Caco-2 (cell line): ENCODE measurements at regions not wholly inside any gene's neighbourhood (a gene's known extent, or its start where the extent isn't known, plus 50 kb on each side); places are given as distances from the start of the nearest gene placed in this dataset.

Experiments
- BruUV-seq: library from RNA; stranded (reverse); fragments of 400-500 nt; replicated peaks from 2 replicates; lab custom pipeline; 2021; lab: Mats Ljungman, UMichigan
- CTCF ChIA-PET: fragments of 300-600 bp; sonication (Branson Sonifier 250); formaldehyde crosslinking; loops from one replicate; lab custom pipeline; 2022; ENCODE audit warnings: antibody characterized with exemption; lab: Charles Lee
- POLR2A ChIA-PET: fragments of 300-600 bp; sonication (Branson Sonifier 250); formaldehyde crosslinking; loops from one replicate; lab custom pipeline; 2022; ENCODE audit warnings: antibody characterized with exemption; lab: Charles Lee
- DNase-seq, 2 experiments: peaks; one replicate each; pipeline versions ENCODE4 v3.0.0 to v3.0.0-alpha.2; 2020 to 2022
- H3K27me3 ChIP-seq: replicated peaks from 2 replicates; pipeline ENCODE4 v1.6.0; 2011; ENCODE audit warnings: low read length; ENCODE audit not compliant: control insufficient read depth, insufficient read depth
- H3K36me3 ChIP-seq: 2 replicates; pipeline ENCODE4 v1.5.1; 2011; ENCODE audit warnings: low read length; ENCODE audit not compliant: control insufficient read depth, insufficient read depth
- H3K4me1 ChIP-seq: fragments of 250-450 bp; sonication (Bioruptor Pico); 2 replicates; pipeline ENCODE4 v1.5.1; 2020; ENCODE audit warnings: mild to moderate bottlenecking
- H3K4me3 ChIP-seq: 2 replicates; pipeline ENCODE4 v1.5.1; 2011; ENCODE audit warnings: low read depth, mild to moderate bottlenecking, control low read depth, low read length
- H3K9me3 ChIP-seq: fragments of 250-450 bp; sonication (Bioruptor Pico); 2 replicates; pipeline ENCODE4 v1.5.1; 2020; ENCODE audit warnings: mild to moderate bottlenecking, moderate library complexity
- H3K27ac Mint-ChIP-seq: one replicate; pipeline ENCODE4 v1.8.0; 2022; ENCODE audit warnings: mixed read lengths; ENCODE audit not compliant: unreplicated experiment
- H3K27me3 Mint-ChIP-seq: one replicate; pipeline ENCODE4 v1.8.0; 2022; ENCODE audit warnings: mixed read lengths; ENCODE audit not compliant: insufficient read depth, unreplicated experiment
- H3K36me3 Mint-ChIP-seq: one replicate; pipeline ENCODE4 v1.8.0; 2022; ENCODE audit warnings: mild to moderate bottlenecking, mixed read lengths; ENCODE audit not compliant: insufficient read depth, unreplicated experiment
- H3K4me1 Mint-ChIP-seq: one replicate; pipeline ENCODE4 v1.8.0; 2022; ENCODE audit warnings: low read depth, mixed read lengths; ENCODE audit not compliant: unreplicated experiment
- H3K4me3 Mint-ChIP-seq: one replicate; pipeline ENCODE4 v1.8.0; 2022; ENCODE audit warnings: mild to moderate bottlenecking, moderate library complexity, mixed read lengths; ENCODE audit not compliant: unreplicated experiment
- H3K9me3 Mint-ChIP-seq: one replicate; pipeline ENCODE4 v1.8.0; 2022; ENCODE audit warnings: mixed read lengths; ENCODE audit not compliant: unreplicated experiment
- intact Hi-C: fragments of 100-400 bp; cut with micrococcal nuclease; formaldehyde crosslinking; loops from one replicate; pipeline ENCODE4 v1.10.0; 2022; ENCODE audit not compliant: unreplicated experiment
- TF ChIP-seq, protein P1 (sequence below), 2 experiments: fragments of 200-600 bp in 1 of 2; IDR thresholded peaks; 1 replicate in 1 of 2; 2 replicates in 1 of 2; pipeline versions ENCODE4 v1.5.1 to v1.8.0; 2011 to 2022; ENCODE audit warnings: antibody characterized with exemption in 1 of 2, control low read depth in 1 of 2, inconsistent platforms in 1 of 2, low read depth in 1 of 2, low read length in 1 of 2, mild to moderate bottlenecking in 1 of 2, moderate library complexity in 1 of 2; ENCODE audit not compliant: insufficient read depth in 1 of 2, severe bottlenecking in 1 of 2, unreplicated experiment in 1 of 2

GRCh38 chr4:123191728-123192127, 204.9 kb upstream of the SPRY1 start:
- H3K27me3 ChIP-seq = no peaks in the 10 kb centered on the region
- intact Hi-C loops = no loop called here
- no peak for DNase-seq
- no peaks in the 10 kb centered on the region for H3K4me1 ChIP-seq
- TF ChIP-seq, protein P1, sequence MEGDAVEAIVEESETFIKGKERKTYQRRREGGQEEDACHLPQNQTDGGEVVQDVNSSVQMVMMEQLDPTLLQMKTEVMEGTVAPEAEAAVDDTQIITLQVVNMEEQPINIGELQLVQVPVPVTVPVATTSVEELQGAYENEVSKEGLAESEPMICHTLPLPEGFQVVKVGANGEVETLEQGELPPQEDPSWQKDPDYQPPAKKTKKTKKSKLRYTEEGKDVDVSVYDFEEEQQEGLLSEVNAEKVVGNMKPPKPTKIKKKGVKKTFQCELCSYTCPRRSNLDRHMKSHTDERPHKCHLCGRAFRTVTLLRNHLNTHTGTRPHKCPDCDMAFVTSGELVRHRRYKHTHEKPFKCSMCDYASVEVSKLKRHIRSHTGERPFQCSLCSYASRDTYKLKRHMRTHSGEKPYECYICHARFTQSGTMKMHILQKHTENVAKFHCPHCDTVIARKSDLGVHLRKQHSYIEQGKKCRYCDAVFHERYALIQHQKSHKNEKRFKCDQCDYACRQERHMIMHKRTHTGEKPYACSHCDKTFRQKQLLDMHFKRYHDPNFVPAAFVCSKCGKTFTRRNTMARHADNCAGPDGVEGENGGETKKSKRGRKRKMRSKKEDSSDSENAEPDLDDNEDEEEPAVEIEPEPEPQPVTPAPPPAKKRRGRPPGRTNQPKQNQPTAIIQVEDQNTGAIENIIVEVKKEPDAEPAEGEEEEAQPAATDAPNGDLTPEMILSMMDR (IDR thresholded peaks at IDR 0.05; ENCODE audit: insufficient read depth in 1 of 2, low read depth in 1 of 2, low read length in 1 of 2, severe bottlenecking in 1 of 2, unreplicated experiment in 1 of 2) = no peak
- Mint-ChIP-seq H3K4me1 (peaks cover 15% of the 10 kb centered on the region), H3K36me3 (no peaks in the 10 kb centered on the region), H3K4me3 (no peak overlapping the region), H3K27ac (no peak overlapping the region), H3K9me3 (no peaks in the 10 kb centered on the region), H3K27me3 (no peaks in the 10 kb centered on the region)
- POLR2A ChIA-PET = no interaction called here
- BruUV-seq = no TSS peak
- no peaks in the 10 kb centered on the region for H3K9me3 ChIP-seq
- CTCF ChIA-PET = no interaction called here
- no peaks in the 10 kb centered on the region for H3K36me3 ChIP-seq
- H3K4me3 ChIP-seq = no peak overlapping the region

DNA sequence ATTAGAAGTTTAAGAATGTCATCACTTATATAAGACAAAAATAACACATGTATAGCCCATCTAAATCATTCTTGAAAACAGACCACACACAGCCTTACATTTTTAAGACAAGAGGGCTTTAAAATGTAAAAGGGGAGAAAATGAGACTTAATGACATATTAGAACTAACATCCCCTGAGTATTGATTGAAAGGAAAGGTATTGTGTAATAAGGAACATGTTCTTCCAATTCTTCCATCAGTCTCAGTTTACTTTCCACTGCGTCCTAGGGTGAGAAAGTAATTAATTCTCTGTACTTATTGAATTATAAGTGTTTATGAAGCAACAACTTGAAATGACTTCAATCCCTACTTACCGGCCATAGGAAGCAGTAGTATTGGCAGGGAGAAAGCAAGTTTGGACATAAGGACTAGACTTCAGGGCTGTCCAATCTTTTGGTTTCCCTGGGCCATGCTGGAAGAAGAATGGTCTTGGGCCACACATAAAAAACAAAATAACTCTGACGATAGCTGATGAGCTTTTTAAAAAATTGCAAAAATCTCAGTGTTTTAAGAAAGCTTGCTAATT, 202.7 kb upstream of the SPRY1 start:
- POLR2A ChIA-PET = no interaction called here
- no TSS peak for BruUV-seq

DNA sequence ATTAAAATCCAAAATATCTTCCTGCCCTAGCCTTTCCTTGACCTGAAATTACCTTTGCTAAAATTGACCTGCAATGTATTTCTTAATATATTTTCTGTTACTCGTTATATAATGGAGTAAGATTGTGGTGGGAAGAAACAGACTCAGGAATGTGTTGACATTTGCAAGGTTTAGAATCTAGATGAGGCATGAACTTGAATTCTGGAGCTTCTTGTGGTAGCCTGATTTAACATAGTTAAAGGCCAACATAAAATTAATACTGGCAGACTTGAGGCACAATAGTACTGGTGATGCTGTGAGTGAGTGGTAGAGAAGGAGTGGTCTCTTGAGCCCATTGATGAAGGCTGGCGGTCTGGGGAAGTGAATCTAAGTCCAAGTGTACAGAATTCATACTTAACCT, 197.9 kb upstream of the SPRY1 start:
- H3K4me3 ChIP-seq = no peak overlapping the region
- H3K9me3 ChIP-seq = no peaks in the 10 kb centered on the region
- H3K4me1 Mint-ChIP-seq = no peaks in the 10 kb centered on the region
- intact Hi-C loops = no loop called here
- TF ChIP-seq, protein P1 (IDR thresholded peaks at IDR 0.05; ENCODE audit: insufficient read depth in 1 of 2, low read depth in 1 of 2, low read length in 1 of 2, severe bottlenecking in 1 of 2, unreplicated experiment in 1 of 2) = no peak
- no peak overlapping the region for H3K27ac Mint-ChIP-seq
- ChIA-PET CTCF (no interaction called here), POLR2A (no interaction called here)
- H3K4me1 ChIP-seq = no peaks in the 10 kb centered on the region
- DNase-seq = no peak
- H3K9me3 Mint-ChIP-seq = no peaks in the 10 kb centered on the region
- no peaks in the 10 kb centered on the region for H3K27me3 Mint-ChIP-seq
- no peaks in the 10 kb centered on the region for H3K36me3 Mint-ChIP-seq
- no peaks in the 10 kb centered on the region for H3K36me3 ChIP-seq
- BruUV-seq = no TSS peak
- H3K27me3 ChIP-seq = no peaks in the 10 kb centered on the region
- no peak overlapping the region for H3K4me3 Mint-ChIP-seq

More for the DNA sequence above, 202.7 kb upstream of the SPRY1 start:
- no peaks in the 10 kb centered on the region for H3K4me1 ChIP-seq
- Mint-ChIP-seq H3K4me3 (no peak overlapping the region), H3K4me1 (peaks cover 15% of the 10 kb centered on the region), H3K36me3 (no peaks in the 10 kb centered on the region), H3K27ac (no peak overlapping the region), H3K27me3 (no peaks in the 10 kb centered on the region), H3K9me3 (no peaks in the 10 kb centered on the region)
- intact Hi-C loops = no loop called here
- no peaks in the 10 kb centered on the region for H3K36me3 ChIP-seq
- CTCF ChIA-PET = no interaction called here
- no peaks in the 10 kb centered on the region for H3K9me3 ChIP-seq
- H3K27me3 ChIP-seq = no peaks in the 10 kb centered on the region
- H3K4me3 ChIP-seq = no peak overlapping the region
- TF ChIP-seq, protein P1 (IDR thresholded peaks at IDR 0.05; ENCODE audit: insufficient read depth in 1 of 2, low read depth in 1 of 2, low read length in 1 of 2, severe bottlenecking in 1 of 2, unreplicated experiment in 1 of 2) = no peak
- no peak for DNase-seq
